Liver (tissue), 1 donor: ENCODE measurements at regions not wholly inside any gene's neighbourhood (a gene's known extent, or its start where the extent isn't known, plus 50 kb on each side); places are given as distances from the start of the nearest gene placed in this dataset.

Source experiments
- REST ChIP-seq: IDR thresholded peaks from 2 replicates; pipeline ENCODE4 v1.6.1; 2016; ENCODE audit warnings: antibody characterized with exemption, mild to moderate bottlenecking

GRCh38 chr1:93732514-93732913 lies 50.9 kb upstream of the BCAR3 start (continued):
- TF ChIP-seq REST, result no peak
